K562 (cell line): ENCODE measurements at regions not wholly inside any gene's neighbourhood (a gene's known extent, or its start where the extent isn't known, plus 50 kb on each side); places are given as distances from the start of the nearest gene placed in this dataset.

Experiments used
- ELF4 ChIP-seq: fragments of 450-650 bp; formaldehyde crosslinking; IDR thresholded peaks from 2 replicates; pipeline ENCODE4 v1.4.0; 2022; ENCODE audit warnings: missing genetic modification characterization
- EWSR1 ChIP-seq: fragments of 450-650 bp; IDR thresholded peaks from 2 replicates; pipeline ENCODE4 v1.6.1; 2018; ENCODE audit warnings: borderline replicate concordance, mild to moderate bottlenecking, low read depth, moderate library complexity; ENCODE audit not compliant: partially characterized antibody
- FIP1L1 ChIP-seq: fragments of 200-400 bp; formaldehyde crosslinking; IDR thresholded peaks from 2 replicates; pipeline ENCODE4 v1.6.1; 2018; ENCODE audit warnings: mild to moderate bottlenecking, low read depth, low read length; ENCODE audit not compliant: poor library complexity, severe bottlenecking
- FOXM1 ChIP-seq, 2 experiments: fragments of 450-650 bp in 1 of 2; sonication (generic) in 1 of 2; formaldehyde crosslinking in 1 of 2; IDR thresholded peaks; 2 replicates each; pipeline versions ENCODE4 v1.6.1 to v1.9.0; 2017 to 2022; ENCODE audit warnings: low read depth in 2 of 2, mild to moderate bottlenecking in 2 of 2, missing genetic modification reagents in 1 of 2, moderate library complexity in 1 of 2
- GTF2A2 ChIP-seq: IDR thresholded peaks from 2 replicates; pipeline ENCODE4 v1.6.1; 2016; ENCODE audit warnings: mild to moderate bottlenecking, missing genetic modification characterization, missing compliant biosample characterization
- MAZ ChIP-seq, 2 experiments: fragments of 450-650 bp in 1 of 2; sonication (generic) in 1 of 2; formaldehyde crosslinking; IDR thresholded peaks in 1 of 2; conservative IDR thresholded peaks in 1 of 2; 2 replicates each; pipeline versions ENCODE4 v1.4.0 to v1.5.0; 2020; ENCODE audit warnings: mild to moderate bottlenecking in 1 of 2, missing genetic modification reagents in 1 of 2
- SRSF9 ChIP-seq: fragments of 200-400 bp; formaldehyde crosslinking; IDR thresholded peaks from 2 replicates; pipeline ENCODE4 v1.6.1; 2017; ENCODE audit warnings: low read depth, low read length, borderline replicate concordance
- ZNF407 ChIP-seq: fragments of 450-650 bp; IDR thresholded peaks from 2 replicates; pipeline ENCODE4 v1.6.1; 2016; ENCODE audit warnings: low read depth

DNA sequence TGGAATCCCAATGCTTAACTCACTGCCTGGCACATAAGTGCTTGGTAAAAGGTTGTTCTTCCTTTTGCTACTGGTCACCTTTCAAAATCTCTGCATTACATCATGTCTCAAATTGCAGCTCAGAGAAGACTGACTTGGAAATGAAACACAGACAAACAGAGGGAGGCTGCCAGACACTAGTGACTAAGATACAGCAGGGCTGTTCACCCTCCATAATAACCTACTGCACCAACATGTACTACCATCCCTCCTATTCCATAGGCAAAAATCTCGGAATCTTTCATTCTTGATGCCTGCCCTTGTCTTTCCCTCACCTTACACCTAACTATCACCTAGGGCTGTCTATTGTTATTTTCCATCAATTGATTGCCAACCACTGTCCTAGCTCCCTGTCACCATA lies 502.3 kb upstream of the ADAMTS9 start (continued):
- TF ChIP-seq FIP1L1, result no peak
- no peak for TF ChIP-seq ZNF407
- TF ChIP-seq EWSR1, result no peak
- TF ChIP-seq FOXM1 (IDR thresholded peaks at IDR 0.05; ENCODE audit: low read depth), result no peak
- TF ChIP-seq FOXM1 (CRISPR knock-in tag; IDR thresholded peaks at IDR 0.05; ENCODE audit: low read depth), result no peak
- no peak for TF ChIP-seq MAZ (CRISPR knock-in tag; conservative IDR thresholded peaks at IDR 0.05 in 1 of 2, IDR thresholded peaks at IDR 0.05 in 1 of 2)
- TF ChIP-seq SRSF9, result no peak
- no peak for TF ChIP-seq GTF2A2 (tag)
- no peak for TF ChIP-seq ELF4 (CRISPR knock-in tag)
